ENCODE measurements at regions not wholly inside any gene's neighbourhood (a gene's known extent, or its start where the extent isn't known, plus 50 kb on each side); places are given as distances from the start of the nearest gene placed in this dataset.

- no peaks in the 10 kb centered on the region for H3K36me3 Mint-ChIP-seq (ENCODE audit: insufficient read depth in 1 of 3, low read depth in 3 of 3)
Observed at GRCh38 chr2:143852759-143853158, 667.2 kb downstream of the ZEB2 start.

More at GRCh38 chr2:143852759-143853158, 667.2 kb downstream of the ZEB2 start:
- no peak overlapping the region for H4K91ac ChIP-seq (ENCODE audit: insufficient read length, low read depth, low read length)
- no peaks in the 10 kb centered on the region for H3K9me3 ChIP-seq (ENCODE audit: control insufficient read depth, low read depth, low read length)
- no peak overlapping the region for H3K4ac ChIP-seq (ENCODE audit: low read depth, low read length)
- H2BK120ac ChIP-seq (ENCODE audit: low read depth, low read length, poor library complexity, severe bottlenecking), result no peak overlapping the region
- DNase-seq, result peak; percentile 70
- H3K4me1 Mint-ChIP-seq, result peaks cover 12 to 18% of the 10 kb centered on the region in 2 experiments
- no peak overlapping the region for H3K56ac ChIP-seq (ENCODE audit: insufficient read length, low read depth, low read length)
- H3K23ac ChIP-seq (ENCODE audit: insufficient read length, low read depth, low read length), result no peak overlapping the region
- H3K4me1 ChIP-seq (ENCODE audit: insufficient read depth, low read length), result no peaks in the 10 kb centered on the region
- no peaks in the 10 kb centered on the region for H3K27me3 Mint-ChIP-seq (ENCODE audit: low read depth)
- no CpG with 5 or more reads among the region's 4 CpGs for WGBS (ENCODE audit: extremely low coverage, insufficient read length, low lambda C conversion rate)
- no peaks in the 10 kb centered on the region for H3K27me3 ChIP-seq (ENCODE audit: insufficient read depth, low read length)
- H3K9me3 Mint-ChIP-seq, result no peaks in the 10 kb centered on the region
- no peak overlapping the region for H3K4me3 Mint-ChIP-seq
- no peak overlapping the region for H3K18ac ChIP-seq (ENCODE audit: insufficient read length, low read depth, low read length)
- H4K8ac ChIP-seq (replicated peaks; ENCODE audit: insufficient read length, low read depth, low read length), result no peak overlapping the region
- H3K79me2 ChIP-seq (ENCODE audit: insufficient read depth, low read length), result no peaks in the 10 kb centered on the region
- H4K20me1 ChIP-seq (ENCODE audit: control insufficient read depth, insufficient read depth, insufficient read length), result no peaks in the 10 kb centered on the region
- H2BK12ac ChIP-seq (ENCODE audit: insufficient read length, low read depth, low read length), result no peak overlapping the region
- H2BK20ac ChIP-seq (ENCODE audit: low read depth, low read length, poor library complexity, severe bottlenecking), result no peak overlapping the region
- H3T11ph ChIP-seq (ENCODE audit: low read length), result no peak overlapping the region
- no peak overlapping the region for H3K4me2 ChIP-seq (ENCODE audit: insufficient read depth, insufficient read length, low read length)
- H2BK5ac ChIP-seq (ENCODE audit: insufficient read length, low read length), result no peak overlapping the region
- no peak overlapping the region for H2BK15ac ChIP-seq (ENCODE audit: low read depth, low read length)
- TF ChIP-seq CTCF (conservative IDR thresholded peaks at IDR 0.05), result peak; percentile 62
- no peak overlapping the region for H2AFZ ChIP-seq (ENCODE audit: low read length)
- no peak overlapping the region for H3K14ac ChIP-seq (ENCODE audit: insufficient read depth, low read length)
- H3K27ac ChIP-seq (ENCODE audit: insufficient read length, low read depth, low read length), result no peak overlapping the region
- no peak overlapping the region for H2AK5ac ChIP-seq (ENCODE audit: insufficient read length, low read length)
- no peak overlapping the region for H3K9ac ChIP-seq (ENCODE audit: extremely low read depth, insufficient read length, low read length)
- no peak overlapping the region for H4K5ac ChIP-seq (ENCODE audit: insufficient read length, low read depth, low read length)
- no peak overlapping the region for H3K27ac Mint-ChIP-seq
- H3K23me2 ChIP-seq (ENCODE audit: insufficient read length, low read depth, low read length, poor library complexity, severe bottlenecking), result no peaks in the 10 kb centered on the region
- no peaks in the 10 kb centered on the region for H3K79me1 ChIP-seq (ENCODE audit: insufficient read depth, low read depth, low read length, poor library complexity, severe bottlenecking)

All from H9 (cell line).